GM23338 (cell line): ENCODE measurements at regions not wholly inside any gene's neighbourhood (a gene's known extent, or its start where the extent isn't known, plus 50 kb on each side); places are given as distances from the start of the nearest gene placed in this dataset.

Experiments used
- ATAC-seq: fragments of 200-7000 bp; cut with Tn5 transposase; 3 replicates; pipeline ENCODE4 v1.9.1; 2020
- DNase-seq: peaks from one replicate; pipeline ENCODE4 v3.0.0-alpha.2; 2015; ENCODE audit warnings: low spot score
- H2AFZ ChIP-seq: fragments of 200-600 bp; sonication (generic); 2 replicates; pipeline ENCODE4 v1.8.0; 2016; ENCODE audit warnings: antibody characterized with exemption, mild to moderate bottlenecking, moderate library complexity
- H3F3A ChIP-seq: fragments of 200-600 bp; sonication (generic); replicated peaks from 2 replicates; pipeline ENCODE4 v1.8.0; 2017; ENCODE audit warnings: antibody characterized with exemption, mixed run types, low read depth
- H3K27ac ChIP-seq: fragments of 200-600 bp; sonication (generic); 2 replicates; pipeline ENCODE4 v1.6.1; 2016; ENCODE audit warnings: low read depth
- H3K27me3 ChIP-seq: fragments of 200-600 bp; sonication (generic); 2 replicates; pipeline ENCODE4 v1.8.0; 2016; ENCODE audit warnings: mild to moderate bottlenecking, mixed run types, moderate library complexity; ENCODE audit not compliant: insufficient read depth
- H3K36me3 ChIP-seq: fragments of 200-600 bp; sonication (generic); 2 replicates; pipeline ENCODE4 v1.8.0; 2016; ENCODE audit warnings: mild to moderate bottlenecking; ENCODE audit not compliant: insufficient read depth
- H3K4me1 ChIP-seq: fragments of 200-600 bp; sonication (generic); 2 replicates; pipeline ENCODE4 v1.8.0; 2016; ENCODE audit warnings: mild to moderate bottlenecking, moderate library complexity; ENCODE audit not compliant: insufficient read depth
- H3K4me2 ChIP-seq: fragments of 200-600 bp; sonication (generic); 2 replicates; pipeline ENCODE4 v1.7.1; 2017; ENCODE audit warnings: mixed run types
- H3K4me3 ChIP-seq: fragments of 200-600 bp; sonication (generic); 2 replicates; pipeline ENCODE4 v1.6.1; 2016; ENCODE audit warnings: mixed run types
- H3K79me2 ChIP-seq: fragments of 200-600 bp; sonication (generic); replicated peaks from 2 replicates; pipeline ENCODE4 v1.8.0; 2017; ENCODE audit warnings: mild to moderate bottlenecking; ENCODE audit not compliant: insufficient read depth
- H3K9me2 ChIP-seq: fragments of 200-600 bp; sonication (generic); 2 replicates; pipeline ENCODE4 v1.8.0; 2017; ENCODE audit not compliant: insufficient read depth
- H4K20me1 ChIP-seq: fragments of 200-600 bp; sonication (generic); replicated peaks from 2 replicates; pipeline ENCODE4 v1.8.0; 2017; ENCODE audit warnings: mild to moderate bottlenecking; ENCODE audit not compliant: insufficient read depth
- H3K27ac Mint-ChIP-seq: 2 replicates; pipeline ENCODE4 v1.8.0; 2020; ENCODE audit warnings: inconsistent platforms, mild to moderate bottlenecking, moderate library complexity, mixed read lengths
- H3K27me3 Mint-ChIP-seq: 3 replicates; pipeline ENCODE4 v1.8.0; 2022; ENCODE audit warnings: low read depth, mild to moderate bottlenecking, moderate library complexity, mixed read lengths, inconsistent platforms; ENCODE audit not compliant: insufficient read depth, poor library complexity
- H3K36me3 Mint-ChIP-seq: 3 replicates; pipeline ENCODE4 v1.8.0; 2021; ENCODE audit warnings: low read depth, mild to moderate bottlenecking, inconsistent platforms, moderate library complexity, mixed read lengths
- H3K4me1 Mint-ChIP-seq: 3 replicates; pipeline ENCODE4 v1.8.0; 2020; ENCODE audit warnings: mild to moderate bottlenecking, inconsistent platforms, mixed read lengths
- H3K4me3 Mint-ChIP-seq: 3 replicates; pipeline ENCODE4 v1.8.0; 2021; ENCODE audit warnings: moderate library complexity, mild to moderate bottlenecking, inconsistent platforms, mixed read lengths
- H3K9me3 Mint-ChIP-seq: 3 replicates; pipeline ENCODE4 v1.8.0; 2020; ENCODE audit warnings: moderate library complexity, mild to moderate bottlenecking, inconsistent platforms, mixed read lengths
- CREB1 ChIP-seq: fragments of 250-450 bp; sonication (Bioruptor Pico); IDR thresholded peaks from 2 replicates; pipeline ENCODE4 v1.5.0; 2020; ENCODE audit warnings: low read depth, mild to moderate bottlenecking, moderate library complexity
- CTCF ChIP-seq, 2 experiments: fragments of 200-600 bp in 1 of 2; sonication (generic) in 1 of 2; conservative IDR thresholded peaks; 2 replicates each; pipeline versions ENCODE4 v1.5.1 to v1.6.1; 2016 to 2017; ENCODE audit warnings: antibody characterized with exemption in 2 of 2, low read depth in 2 of 2, mild to moderate bottlenecking in 2 of 2, moderate library complexity in 1 of 2
- EZH2 ChIP-seq: fragments of 200-600 bp; sonication (generic); IDR thresholded peaks from one replicate; pipeline ENCODE4 v1.8.0; 2017; ENCODE audit warnings: antibody characterized with exemption, mild to moderate bottlenecking, low read depth; ENCODE audit not compliant: unreplicated experiment
- EZH2phosphoT487 ChIP-seq: fragments of 200-600 bp; sonication (generic); IDR thresholded peaks from one replicate; pipeline ENCODE4 v1.8.1; 2018; ENCODE audit warnings: antibody characterized with exemption; ENCODE audit not compliant: unreplicated experiment
- JUNB ChIP-seq: IDR thresholded peaks from one replicate; pipeline ENCODE4 v1.6.1; 2016; ENCODE audit warnings: antibody characterized with exemption; ENCODE audit not compliant: unreplicated experiment
- NANOG ChIP-seq: IDR thresholded peaks from 2 replicates; pipeline ENCODE4 v1.6.1; 2016; ENCODE audit warnings: antibody characterized with exemption, borderline replicate concordance
- POLR2AphosphoS5 ChIP-seq: IDR thresholded peaks from 2 replicates; pipeline ENCODE4 v1.6.1; 2016; ENCODE audit warnings: antibody characterized with exemption, low read depth
- STAT1 ChIP-seq: IDR thresholded peaks from one replicate; pipeline ENCODE4 v1.6.1; 2016; ENCODE audit warnings: antibody characterized with exemption; ENCODE audit not compliant: unreplicated experiment
- ZNF114 ChIP-seq: fragments of 250-450 bp; sonication (Bioruptor Pico); IDR thresholded peaks from 2 replicates; pipeline ENCODE4 v1.5.0; 2020; ENCODE audit warnings: mild to moderate bottlenecking, moderate library complexity
- ZNF331 ChIP-seq: fragments of 250-450 bp; sonication (Bioruptor Pico); IDR thresholded peaks from 2 replicates; pipeline ENCODE4 v1.5.0; 2020; ENCODE audit warnings: low read depth, mild to moderate bottlenecking, moderate library complexity
- TF ChIP-seq, protein P1 (sequence below): fragments of 250-450 bp; sonication (Bioruptor Pico); IDR thresholded peaks from 2 replicates; pipeline ENCODE4 v1.5.0; 2020; ENCODE audit warnings: mild to moderate bottlenecking, moderate library complexity
- TF ChIP-seq, protein P2 (sequence below): IDR thresholded peaks from 2 replicates; pipeline ENCODE4 v1.6.1; 2016; ENCODE audit warnings: antibody characterized with exemption
- TF ChIP-seq, protein P3 (sequence below): IDR thresholded peaks from one replicate; pipeline ENCODE4 v1.6.1; 2018; ENCODE audit warnings: antibody characterized with exemption; ENCODE audit not compliant: unreplicated experiment

DNA sequence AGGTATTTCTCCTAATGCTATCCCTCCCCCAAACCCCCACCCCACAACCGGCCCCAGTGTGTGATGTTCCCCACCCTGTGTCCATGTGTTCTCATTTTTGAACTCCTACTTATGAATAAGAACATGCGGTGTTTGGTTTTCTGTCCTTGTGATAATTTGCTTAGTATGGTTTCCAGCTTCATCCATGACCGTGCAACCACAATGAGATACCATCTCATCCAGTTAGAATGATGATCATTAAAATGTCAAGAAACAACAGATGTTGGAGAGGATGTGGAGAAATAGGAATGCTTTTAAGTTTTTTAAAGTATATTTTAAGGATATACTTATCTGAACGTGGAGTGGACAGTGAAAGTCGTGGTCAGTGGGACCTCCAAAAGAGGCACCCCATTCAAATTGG is 745.0 kb upstream of the AMELY start:
- Histone ChIP-seq H2AFZ (no peak overlapping the region), H3K36me3 (no peaks in the 10 kb centered on the region), H3K9me2 (no peaks in the 10 kb centered on the region), H3K27me3 (no peaks in the 10 kb centered on the region), H3F3A (no peaks in the 10 kb centered on the region), H3K4me1 (no peaks in the 10 kb centered on the region), H3K79me2 (no peaks in the 10 kb centered on the region), H3K4me2 (no peak overlapping the region), H3K27ac (no peak overlapping the region), H3K4me3 (no peak overlapping the region), H4K20me1 (no peaks in the 10 kb centered on the region)
- no peak for ATAC-seq
- Mint-ChIP-seq H3K36me3 (no peaks in the 10 kb centered on the region), H3K27me3 (no peaks in the 10 kb centered on the region), H3K4me3 (no peak overlapping the region), H3K4me1 (no peaks in the 10 kb centered on the region), H3K9me3 (no peaks in the 10 kb centered on the region), H3K27ac (no peak overlapping the region)
- DNase-seq: no peak
- TF ChIP-seq CTCF (conservative IDR thresholded peaks at IDR 0.05; ENCODE audit: low read depth in 2 of 2): no peak
- TF ChIP-seq, protein P1, sequence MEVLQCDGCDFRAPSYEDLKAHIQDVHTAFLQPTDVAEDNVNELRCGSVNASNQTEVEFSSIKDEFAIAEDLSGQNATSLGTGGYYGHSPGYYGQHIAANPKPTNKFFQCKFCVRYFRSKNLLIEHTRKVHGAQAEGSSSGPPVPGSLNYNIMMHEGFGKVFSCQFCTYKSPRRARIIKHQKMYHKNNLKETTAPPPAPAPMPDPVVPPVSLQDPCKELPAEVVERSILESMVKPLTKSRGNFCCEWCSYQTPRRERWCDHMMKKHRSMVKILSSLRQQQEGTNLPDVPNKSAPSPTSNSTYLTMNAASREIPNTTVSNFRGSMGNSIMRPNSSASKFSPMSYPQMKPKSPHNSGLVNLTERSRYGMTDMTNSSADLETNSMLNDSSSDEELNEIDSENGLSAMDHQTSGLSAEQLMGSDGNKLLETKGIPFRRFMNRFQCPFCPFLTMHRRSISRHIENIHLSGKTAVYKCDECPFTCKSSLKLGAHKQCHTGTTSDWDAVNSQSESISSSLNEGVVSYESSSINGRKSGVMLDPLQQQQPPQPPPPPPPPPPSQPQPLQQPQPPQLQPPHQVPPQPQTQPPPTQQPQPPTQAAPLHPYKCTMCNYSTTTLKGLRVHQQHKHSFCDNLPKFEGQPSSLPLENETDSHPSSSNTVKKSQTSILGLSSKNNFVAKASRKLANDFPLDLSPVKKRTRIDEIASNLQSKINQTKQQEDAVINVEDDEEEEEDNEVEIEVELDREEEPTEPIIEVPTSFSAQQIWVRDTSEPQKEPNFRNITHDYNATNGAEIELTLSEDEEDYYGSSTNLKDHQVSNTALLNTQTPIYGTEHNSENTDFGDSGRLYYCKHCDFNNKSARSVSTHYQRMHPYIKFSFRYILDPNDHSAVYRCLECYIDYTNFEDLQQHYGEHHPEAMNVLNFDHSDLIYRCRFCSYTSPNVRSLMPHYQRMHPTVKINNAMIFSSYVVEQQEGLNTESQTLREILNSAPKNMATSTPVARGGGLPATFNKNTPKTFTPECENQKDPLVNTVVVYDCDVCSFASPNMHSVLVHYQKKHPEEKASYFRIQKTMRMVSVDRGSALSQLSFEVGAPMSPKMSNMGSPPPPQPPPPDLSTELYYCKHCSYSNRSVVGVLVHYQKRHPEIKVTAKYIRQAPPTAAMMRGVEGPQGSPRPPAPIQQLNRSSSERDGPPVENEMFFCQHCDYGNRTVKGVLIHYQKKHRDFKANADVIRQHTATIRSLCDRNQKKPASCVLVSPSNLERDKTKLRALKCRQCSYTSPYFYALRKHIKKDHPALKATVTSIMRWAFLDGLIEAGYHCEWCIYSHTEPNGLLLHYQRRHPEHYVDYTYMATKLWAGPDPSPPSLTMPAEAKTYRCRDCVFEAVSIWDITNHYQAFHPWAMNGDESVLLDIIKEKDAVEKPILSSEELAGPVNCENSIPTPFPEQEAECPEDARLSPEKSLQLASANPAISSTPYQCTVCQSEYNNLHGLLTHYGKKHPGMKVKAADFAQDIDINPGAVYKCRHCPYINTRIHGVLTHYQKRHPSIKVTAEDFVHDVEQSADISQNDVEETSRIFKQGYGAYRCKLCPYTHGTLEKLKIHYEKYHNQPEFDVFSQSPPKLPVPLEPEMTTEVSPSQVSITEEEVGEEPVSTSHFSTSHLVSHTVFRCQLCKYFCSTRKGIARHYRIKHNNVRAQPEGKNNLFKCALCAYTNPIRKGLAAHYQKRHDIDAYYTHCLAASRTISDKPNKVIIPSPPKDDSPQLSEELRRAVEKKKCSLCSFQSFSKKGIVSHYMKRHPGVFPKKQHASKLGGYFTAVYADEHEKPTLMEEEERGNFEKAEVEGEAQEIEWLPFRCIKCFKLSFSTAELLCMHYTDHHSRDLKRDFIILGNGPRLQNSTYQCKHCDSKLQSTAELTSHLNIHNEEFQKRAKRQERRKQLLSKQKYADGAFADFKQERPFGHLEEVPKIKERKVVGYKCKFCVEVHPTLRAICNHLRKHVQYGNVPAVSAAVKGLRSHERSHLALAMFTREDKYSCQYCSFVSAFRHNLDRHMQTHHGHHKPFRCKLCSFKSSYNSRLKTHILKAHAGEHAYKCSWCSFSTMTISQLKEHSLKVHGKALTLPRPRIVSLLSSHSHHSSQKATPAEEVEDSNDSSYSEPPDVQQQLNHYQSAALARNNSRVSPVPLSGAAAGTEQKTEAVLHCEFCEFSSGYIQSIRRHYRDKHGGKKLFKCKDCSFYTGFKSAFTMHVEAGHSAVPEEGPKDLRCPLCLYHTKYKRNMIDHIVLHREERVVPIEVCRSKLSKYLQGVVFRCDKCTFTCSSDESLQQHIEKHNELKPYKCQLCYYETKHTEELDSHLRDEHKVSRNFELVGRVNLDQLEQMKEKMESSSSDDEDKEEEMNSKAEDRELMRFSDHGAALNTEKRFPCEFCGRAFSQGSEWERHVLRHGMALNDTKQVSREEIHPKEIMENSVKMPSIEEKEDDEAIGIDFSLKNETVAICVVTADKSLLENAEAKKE (CRISPR knock-in tag): no peak
- TF ChIP-seq ZNF331 (CRISPR knock-in tag): no peak
- no peak for TF ChIP-seq EZH2phosphoT487
- TF ChIP-seq NANOG: no peak
- TF ChIP-seq, protein P2, sequence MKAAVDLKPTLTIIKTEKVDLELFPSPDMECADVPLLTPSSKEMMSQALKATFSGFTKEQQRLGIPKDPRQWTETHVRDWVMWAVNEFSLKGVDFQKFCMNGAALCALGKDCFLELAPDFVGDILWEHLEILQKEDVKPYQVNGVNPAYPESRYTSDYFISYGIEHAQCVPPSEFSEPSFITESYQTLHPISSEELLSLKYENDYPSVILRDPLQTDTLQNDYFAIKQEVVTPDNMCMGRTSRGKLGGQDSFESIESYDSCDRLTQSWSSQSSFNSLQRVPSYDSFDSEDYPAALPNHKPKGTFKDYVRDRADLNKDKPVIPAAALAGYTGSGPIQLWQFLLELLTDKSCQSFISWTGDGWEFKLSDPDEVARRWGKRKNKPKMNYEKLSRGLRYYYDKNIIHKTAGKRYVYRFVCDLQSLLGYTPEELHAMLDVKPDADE: no peak
- no peak for TF ChIP-seq EZH2
- TF ChIP-seq, protein P3, sequence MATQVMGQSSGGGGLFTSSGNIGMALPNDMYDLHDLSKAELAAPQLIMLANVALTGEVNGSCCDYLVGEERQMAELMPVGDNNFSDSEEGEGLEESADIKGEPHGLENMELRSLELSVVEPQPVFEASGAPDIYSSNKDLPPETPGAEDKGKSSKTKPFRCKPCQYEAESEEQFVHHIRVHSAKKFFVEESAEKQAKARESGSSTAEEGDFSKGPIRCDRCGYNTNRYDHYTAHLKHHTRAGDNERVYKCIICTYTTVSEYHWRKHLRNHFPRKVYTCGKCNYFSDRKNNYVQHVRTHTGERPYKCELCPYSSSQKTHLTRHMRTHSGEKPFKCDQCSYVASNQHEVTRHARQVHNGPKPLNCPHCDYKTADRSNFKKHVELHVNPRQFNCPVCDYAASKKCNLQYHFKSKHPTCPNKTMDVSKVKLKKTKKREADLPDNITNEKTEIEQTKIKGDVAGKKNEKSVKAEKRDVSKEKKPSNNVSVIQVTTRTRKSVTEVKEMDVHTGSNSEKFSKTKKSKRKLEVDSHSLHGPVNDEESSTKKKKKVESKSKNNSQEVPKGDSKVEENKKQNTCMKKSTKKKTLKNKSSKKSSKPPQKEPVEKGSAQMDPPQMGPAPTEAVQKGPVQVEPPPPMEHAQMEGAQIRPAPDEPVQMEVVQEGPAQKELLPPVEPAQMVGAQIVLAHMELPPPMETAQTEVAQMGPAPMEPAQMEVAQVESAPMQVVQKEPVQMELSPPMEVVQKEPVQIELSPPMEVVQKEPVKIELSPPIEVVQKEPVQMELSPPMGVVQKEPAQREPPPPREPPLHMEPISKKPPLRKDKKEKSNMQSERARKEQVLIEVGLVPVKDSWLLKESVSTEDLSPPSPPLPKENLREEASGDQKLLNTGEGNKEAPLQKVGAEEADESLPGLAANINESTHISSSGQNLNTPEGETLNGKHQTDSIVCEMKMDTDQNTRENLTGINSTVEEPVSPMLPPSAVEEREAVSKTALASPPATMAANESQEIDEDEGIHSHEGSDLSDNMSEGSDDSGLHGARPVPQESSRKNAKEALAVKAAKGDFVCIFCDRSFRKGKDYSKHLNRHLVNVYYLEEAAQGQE: no peak
- no peak for TF ChIP-seq POLR2AphosphoS5
- no peak for TF ChIP-seq ZNF114
- TF ChIP-seq STAT1: no peak
- no peak for TF ChIP-seq JUNB
- no peak for TF ChIP-seq CREB1 (CRISPR knock-in tag)
